ENCODE measurements at regions not wholly inside any gene's neighbourhood (a gene's known extent, or its start where the extent isn't known, plus 50 kb on each side); places are given as distances from the start of the nearest gene placed in this dataset.

DNA sequence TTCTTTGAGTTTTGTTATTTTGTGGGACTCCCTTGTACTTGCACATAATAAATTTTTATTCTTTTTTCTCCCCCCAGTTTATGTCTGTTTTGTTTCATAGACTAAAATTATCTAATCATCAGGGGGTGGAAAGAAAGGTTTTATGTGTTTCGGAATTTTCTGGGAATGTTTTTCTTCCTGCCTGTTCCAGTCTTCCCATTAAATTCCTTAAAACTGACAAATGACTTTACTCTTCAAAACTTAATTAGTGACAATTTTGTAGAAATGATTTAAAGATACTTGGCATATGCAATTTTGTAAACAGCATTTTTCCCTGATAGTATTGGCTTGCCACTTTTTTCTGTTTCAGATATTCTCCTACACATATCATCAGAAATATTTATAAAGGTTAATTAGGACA lies 1813.4 kb downstream of the PCDH9 start:
- H3K27me3 ChIP-seq (ENCODE audit: control insufficient read depth, insufficient read depth, low read length), result no peaks in the 10 kb centered on the region
- DNase-seq (ENCODE audit: low read depth, low spot score), result no peak
- no peaks in the 10 kb centered on the region for H3K9me3 ChIP-seq (ENCODE audit: control insufficient read depth, insufficient read depth, low read length)
- ChIA-PET POLR2A (no interaction called here), CTCF (no interaction called here)
- no peak overlapping the region for H3K4me3 ChIP-seq (ENCODE audit: low read depth, low read length)
- TF ChIP-seq, protein P1, sequence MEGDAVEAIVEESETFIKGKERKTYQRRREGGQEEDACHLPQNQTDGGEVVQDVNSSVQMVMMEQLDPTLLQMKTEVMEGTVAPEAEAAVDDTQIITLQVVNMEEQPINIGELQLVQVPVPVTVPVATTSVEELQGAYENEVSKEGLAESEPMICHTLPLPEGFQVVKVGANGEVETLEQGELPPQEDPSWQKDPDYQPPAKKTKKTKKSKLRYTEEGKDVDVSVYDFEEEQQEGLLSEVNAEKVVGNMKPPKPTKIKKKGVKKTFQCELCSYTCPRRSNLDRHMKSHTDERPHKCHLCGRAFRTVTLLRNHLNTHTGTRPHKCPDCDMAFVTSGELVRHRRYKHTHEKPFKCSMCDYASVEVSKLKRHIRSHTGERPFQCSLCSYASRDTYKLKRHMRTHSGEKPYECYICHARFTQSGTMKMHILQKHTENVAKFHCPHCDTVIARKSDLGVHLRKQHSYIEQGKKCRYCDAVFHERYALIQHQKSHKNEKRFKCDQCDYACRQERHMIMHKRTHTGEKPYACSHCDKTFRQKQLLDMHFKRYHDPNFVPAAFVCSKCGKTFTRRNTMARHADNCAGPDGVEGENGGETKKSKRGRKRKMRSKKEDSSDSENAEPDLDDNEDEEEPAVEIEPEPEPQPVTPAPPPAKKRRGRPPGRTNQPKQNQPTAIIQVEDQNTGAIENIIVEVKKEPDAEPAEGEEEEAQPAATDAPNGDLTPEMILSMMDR (IDR thresholded peaks at IDR 0.05; ENCODE audit: low read depth, low read length), result no peak
- no peak overlapping the region for H3K27ac ChIP-seq (ENCODE audit: low read depth, low read length)

DNA sequence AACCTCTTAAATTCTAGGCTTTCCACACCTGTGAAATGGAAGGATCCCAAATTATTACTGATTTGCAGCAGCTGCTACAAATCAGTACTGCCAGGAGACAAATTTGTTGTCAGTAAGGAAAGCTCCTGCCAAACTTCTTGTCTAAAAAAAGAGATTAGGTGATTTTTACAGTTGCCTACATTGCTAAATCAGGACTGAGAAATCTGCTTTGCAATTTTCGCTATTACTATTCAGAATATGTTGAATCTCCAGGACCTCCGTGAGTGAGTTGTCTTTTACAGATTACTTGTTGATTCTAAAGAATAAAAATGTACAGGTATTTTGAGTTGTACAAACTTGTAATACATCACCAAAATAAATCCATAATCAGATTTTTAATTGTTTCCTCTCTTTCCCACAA lies 1815.9 kb downstream of the PCDH9 start:
- Histone ChIP-seq H3K4me3 (ENCODE audit: low read depth, low read length) (no peak overlapping the region), H3K27me3 (ENCODE audit: control insufficient read depth, insufficient read depth, low read length) (no peaks in the 10 kb centered on the region), H3K27ac (ENCODE audit: low read depth, low read length) (no peak overlapping the region), H3K9me3 (ENCODE audit: control insufficient read depth, insufficient read depth, low read length) (no peaks in the 10 kb centered on the region)
- no peak for DNase-seq (ENCODE audit: low read depth, low spot score)
- TF ChIP-seq, protein P1 (IDR thresholded peaks at IDR 0.05; ENCODE audit: low read depth, low read length), result no peak
- CTCF ChIA-PET, result no interaction called here
- POLR2A ChIA-PET, result no interaction called here

DNA sequence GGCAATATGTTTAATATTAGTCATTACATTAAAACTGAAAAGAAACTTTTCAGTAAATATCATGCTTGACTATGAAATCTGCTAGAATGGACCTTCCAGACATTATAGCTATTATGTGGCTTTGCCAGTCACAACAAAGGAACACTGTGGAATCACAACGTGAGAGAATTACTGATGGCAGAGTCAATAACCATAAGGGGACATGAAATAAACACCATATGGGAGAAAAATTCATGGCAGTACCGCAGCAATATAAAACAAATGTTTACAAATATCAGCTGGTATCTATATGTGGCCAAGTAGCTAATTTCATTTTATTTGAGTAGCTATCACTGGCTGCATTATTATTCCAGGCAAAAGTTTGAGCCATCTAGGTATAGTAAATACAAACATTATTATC lies 1818.6 kb downstream of the PCDH9 start:
- TF ChIP-seq, protein P1 (IDR thresholded peaks at IDR 0.05; ENCODE audit: low read depth, low read length), result no peak
- Histone ChIP-seq H3K27ac (ENCODE audit: low read depth, low read length) (no peak overlapping the region), H3K9me3 (ENCODE audit: control insufficient read depth, insufficient read depth, low read length) (no peaks in the 10 kb centered on the region), H3K27me3 (ENCODE audit: control insufficient read depth, insufficient read depth, low read length) (no peaks in the 10 kb centered on the region), H3K4me3 (ENCODE audit: low read depth, low read length) (no peak overlapping the region)
- ChIA-PET POLR2A (no interaction called here), CTCF (no interaction called here)
- no peak for DNase-seq (ENCODE audit: low read depth, low spot score)

DNA sequence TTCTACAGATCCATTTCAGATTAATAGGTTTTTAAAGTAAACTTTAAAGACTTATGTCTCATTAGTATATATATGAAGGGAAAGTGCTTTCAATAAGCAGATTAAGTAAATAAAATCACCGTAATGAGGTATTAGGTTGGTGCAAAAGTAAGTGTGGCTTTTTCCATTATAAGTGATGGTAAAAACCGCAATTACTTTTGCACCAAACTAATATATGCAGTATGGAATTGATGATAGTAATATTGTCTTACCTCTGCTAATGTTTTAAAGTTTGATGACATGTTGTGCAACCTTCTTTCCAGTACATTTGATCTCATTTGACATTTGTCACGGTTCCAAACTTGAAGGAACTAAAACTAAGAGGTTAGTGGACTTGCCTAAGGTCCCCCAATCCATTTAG lies 1819.3 kb downstream of the PCDH9 start:
- CTCF ChIA-PET, result no interaction called here
- TF ChIP-seq, protein P1 (IDR thresholded peaks at IDR 0.05; ENCODE audit: low read depth, low read length), result no peak
- DNase-seq (ENCODE audit: low read depth, low spot score), result no peak
- H3K27me3 ChIP-seq (ENCODE audit: control insufficient read depth, insufficient read depth, low read length), result no peaks in the 10 kb centered on the region
- no peaks in the 10 kb centered on the region for H3K9me3 ChIP-seq (ENCODE audit: control insufficient read depth, insufficient read depth, low read length)
- POLR2A ChIA-PET, result no interaction called here
- no peak overlapping the region for H3K27ac ChIP-seq (ENCODE audit: low read depth, low read length)
- H3K4me3 ChIP-seq (ENCODE audit: low read depth, low read length), result no peak overlapping the region

DNA sequence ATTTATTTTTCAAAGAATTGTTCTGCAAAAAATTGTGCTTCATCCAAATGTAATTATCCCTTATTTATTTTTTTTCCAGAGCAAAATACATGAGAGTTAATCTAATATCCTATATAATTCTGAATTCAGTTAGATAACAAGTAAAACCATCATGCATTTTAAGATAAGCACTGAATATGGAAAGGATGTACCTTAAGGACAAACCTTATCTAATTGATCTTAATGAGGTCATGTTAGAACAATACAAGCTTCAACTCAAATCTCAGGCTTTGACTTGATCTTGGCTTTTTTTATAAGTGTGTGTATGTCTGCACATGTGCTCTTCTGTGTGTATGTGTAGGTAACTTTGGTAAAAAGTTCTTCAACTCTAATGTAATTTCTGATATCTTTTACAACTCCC lies 1828.8 kb downstream of the PCDH9 start:
- Histone ChIP-seq H3K4me3 (ENCODE audit: low read depth, low read length) (no peak overlapping the region), H3K27me3 (ENCODE audit: control insufficient read depth, insufficient read depth, low read length) (no peaks in the 10 kb centered on the region), H3K9me3 (ENCODE audit: control insufficient read depth, insufficient read depth, low read length) (no peaks in the 10 kb centered on the region), H3K27ac (ENCODE audit: low read depth, low read length) (no peak overlapping the region)
- POLR2A ChIA-PET, result no interaction called here
- CTCF ChIA-PET, result no interaction called here
- TF ChIP-seq, protein P1 (IDR thresholded peaks at IDR 0.05; ENCODE audit: low read depth, low read length), result no peak
- no peak for DNase-seq (ENCODE audit: low read depth, low spot score)

Data from AG04450 (cell line).